Sigmoid colon (tissue), 6 donors: ENCODE measurements at regions not wholly inside any gene's neighbourhood (a gene's known extent, or its start where the extent isn't known, plus 50 kb on each side); places are given as distances from the start of the nearest gene placed in this dataset.
A peak's percentile ranks its signal among the peaks of the same experiment; 100 is the strongest.

Experiments used
- DNase-seq: peaks from one replicate; pipeline ENCODE4 v3.0.0-alpha.2; 2019
- H3K27ac ChIP-seq, 4 donors: fragments of 200-600 bp; sonication (generic); one replicate each; pipeline ENCODE4 v1.5.1; 2016 to 2019; ENCODE audit warnings: mild to moderate bottlenecking in 1 of 4
- H3K27me3 ChIP-seq, 3 donors: fragments of 200-600 bp; sonication (generic); one replicate each; pipeline ENCODE4 v1.5.1; 2019; ENCODE audit warnings: mild to moderate bottlenecking in 1 of 3
- H3K36me3 ChIP-seq, 4 donors: fragments of 200-600 bp; sonication (generic); one replicate each; pipeline ENCODE4 v1.5.1; 2016 to 2019
- H3K4me1 ChIP-seq, 4 donors: fragments of 200-600 bp; sonication (generic); one replicate each; pipeline ENCODE4 v1.5.1; 2017 to 2019
- H3K4me3 ChIP-seq, 4 donors: fragments of 200-600 bp; sonication (generic); one replicate each; pipeline ENCODE4 v1.5.1; 2017 to 2019; ENCODE audit warnings: mild to moderate bottlenecking in 2 of 4, moderate library complexity in 1 of 4
- H3K9me3 ChIP-seq, 4 donors: fragments of 200-600 bp in 3 of 4; sonication (generic) in 3 of 4; one replicate each; pipeline versions ENCODE4 v1.5.1 to v1.6.1; 2013 to 2019
- EP300 ChIP-seq, 4 donors: sonication (generic); formaldehyde crosslinking; IDR thresholded peaks; one replicate each; pipeline ENCODE4 v1.6.1; 2017; ENCODE audit warnings: antibody characterized with exemption in 4 of 4
- POLR2A ChIP-seq, 2 donors: fragments of 450-650 bp; IDR thresholded peaks; one replicate each; pipeline ENCODE4 v1.6.1; 2016; ENCODE audit warnings: antibody characterized with exemption in 2 of 2, mild to moderate bottlenecking in 2 of 2, moderate library complexity in 2 of 2
- POLR2AphosphoS5 ChIP-seq, 4 donors: sonication (generic); formaldehyde crosslinking; IDR thresholded peaks; one replicate each; pipeline ENCODE4 v1.6.1; 2017; ENCODE audit warnings: antibody characterized with exemption in 4 of 4
- WGBS, 2 donors: extraction: QIAGEN DNeasy Blood & Tissue Kit; methylation state at CpG; one replicate each; pipeline ENCODE4 v1.1.7; 2013; 5-methylcytosine and 5-hydroxymethylcytosine counted together
- intact Hi-C: fragments of 100-400 bp; cut with DNase I; formaldehyde crosslinking; loops from one replicate; pipeline ENCODE4 v1.15.1; 2023
- TF ChIP-seq, protein P1 (sequence below), 4 experiments: fragments of 450-650 bp in 3 of 4; fragments of 200-600 bp in 1 of 4; IDR thresholded peaks; one replicate each; pipeline ENCODE4 v1.5.1; 2016 to 2019; ENCODE audit warnings: antibody characterized with exemption in 4 of 4, mild to moderate bottlenecking in 3 of 4, moderate library complexity in 2 of 4
- donor health status: healthy with polysubstance abuse.
- donor health status: healthy.

DNA sequence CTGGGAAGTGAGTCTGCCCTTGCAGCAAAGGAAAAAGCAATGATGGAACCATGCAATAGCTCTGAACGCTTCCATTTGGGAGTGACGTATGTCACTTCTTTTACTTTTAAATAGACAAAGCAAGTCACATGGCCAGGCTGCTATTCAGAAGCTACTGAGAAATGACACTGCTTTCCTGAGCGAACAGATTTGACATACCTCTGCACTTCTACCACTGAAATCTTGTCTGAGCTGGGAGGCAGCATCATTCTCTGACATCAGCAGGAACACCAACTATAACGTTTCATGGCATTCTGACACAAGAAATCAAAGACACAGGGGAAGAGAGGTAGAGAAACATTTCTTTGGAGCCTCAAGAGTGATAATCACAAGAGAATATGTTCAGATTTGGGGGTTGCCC is 271.1 kb downstream of the SNX13 start:
- Histone ChIP-seq H3K27me3 (no peaks in the 10 kb centered on the region), H3K27ac (no peak overlapping the region), H3K36me3 (no peaks in the 10 kb centered on the region), H3K4me3 (no peak overlapping the region), H3K9me3 (no peaks in the 10 kb centered on the region), H3K4me1 (no peaks in the 10 kb centered on the region)
- TF ChIP-seq POLR2A (IDR thresholded peaks at IDR 0.05) = no peak
- TF ChIP-seq, protein P1, sequence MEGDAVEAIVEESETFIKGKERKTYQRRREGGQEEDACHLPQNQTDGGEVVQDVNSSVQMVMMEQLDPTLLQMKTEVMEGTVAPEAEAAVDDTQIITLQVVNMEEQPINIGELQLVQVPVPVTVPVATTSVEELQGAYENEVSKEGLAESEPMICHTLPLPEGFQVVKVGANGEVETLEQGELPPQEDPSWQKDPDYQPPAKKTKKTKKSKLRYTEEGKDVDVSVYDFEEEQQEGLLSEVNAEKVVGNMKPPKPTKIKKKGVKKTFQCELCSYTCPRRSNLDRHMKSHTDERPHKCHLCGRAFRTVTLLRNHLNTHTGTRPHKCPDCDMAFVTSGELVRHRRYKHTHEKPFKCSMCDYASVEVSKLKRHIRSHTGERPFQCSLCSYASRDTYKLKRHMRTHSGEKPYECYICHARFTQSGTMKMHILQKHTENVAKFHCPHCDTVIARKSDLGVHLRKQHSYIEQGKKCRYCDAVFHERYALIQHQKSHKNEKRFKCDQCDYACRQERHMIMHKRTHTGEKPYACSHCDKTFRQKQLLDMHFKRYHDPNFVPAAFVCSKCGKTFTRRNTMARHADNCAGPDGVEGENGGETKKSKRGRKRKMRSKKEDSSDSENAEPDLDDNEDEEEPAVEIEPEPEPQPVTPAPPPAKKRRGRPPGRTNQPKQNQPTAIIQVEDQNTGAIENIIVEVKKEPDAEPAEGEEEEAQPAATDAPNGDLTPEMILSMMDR (IDR thresholded peaks at IDR 0.05) = no peak
- TF ChIP-seq EP300 (IDR thresholded peaks at IDR 0.05) = no peak
- no peak for TF ChIP-seq POLR2AphosphoS5 (IDR thresholded peaks at IDR 0.05)
- no peak for DNase-seq
- 91 to 94% methylated on average over 4 of the region's 4 CpGs for WGBS, 2 donors
- intact Hi-C loops = no loop called here

DNA sequence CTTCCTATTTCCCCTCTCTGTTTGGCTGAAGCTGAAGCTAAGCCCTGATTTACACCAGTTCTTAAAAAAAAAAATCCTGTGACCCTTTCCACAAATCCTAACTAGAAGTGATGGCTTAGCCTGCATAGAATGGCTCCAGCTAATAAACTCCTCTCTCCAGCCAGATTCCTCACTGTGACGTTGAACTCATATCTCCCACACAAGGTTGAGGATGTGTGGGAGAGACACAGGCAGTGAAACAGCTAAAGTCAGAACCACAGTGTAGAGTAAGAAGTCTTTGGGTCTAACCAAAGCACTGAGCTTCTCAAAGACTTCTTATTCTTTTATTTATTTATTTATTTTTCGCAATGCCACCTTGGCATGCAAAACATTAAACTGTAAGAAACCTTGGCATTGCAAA is 268.3 kb downstream of the SNX13 start:
- DNase-seq = no peak
- no peak for TF ChIP-seq POLR2AphosphoS5 (IDR thresholded peaks at IDR 0.05)
- TF ChIP-seq, protein P1 (IDR thresholded peaks at IDR 0.05) = no peak
- no peak for TF ChIP-seq EP300 (IDR thresholded peaks at IDR 0.05)
- no peak for TF ChIP-seq POLR2A (IDR thresholded peaks at IDR 0.05)
- Histone ChIP-seq H3K27me3 (no peaks in the 10 kb centered on the region), H3K4me1 (no peaks in the 10 kb centered on the region), H3K4me3 (no peak overlapping the region), H3K9me3 (no peaks in the 10 kb centered on the region), H3K36me3 (no peaks in the 10 kb centered on the region), H3K27ac (no peak overlapping the region)
- intact Hi-C loops = no loop called here
- WGBS, 2 donors = 92 to 94% methylated on average over 2 of the region's 2 CpGs

DNA sequence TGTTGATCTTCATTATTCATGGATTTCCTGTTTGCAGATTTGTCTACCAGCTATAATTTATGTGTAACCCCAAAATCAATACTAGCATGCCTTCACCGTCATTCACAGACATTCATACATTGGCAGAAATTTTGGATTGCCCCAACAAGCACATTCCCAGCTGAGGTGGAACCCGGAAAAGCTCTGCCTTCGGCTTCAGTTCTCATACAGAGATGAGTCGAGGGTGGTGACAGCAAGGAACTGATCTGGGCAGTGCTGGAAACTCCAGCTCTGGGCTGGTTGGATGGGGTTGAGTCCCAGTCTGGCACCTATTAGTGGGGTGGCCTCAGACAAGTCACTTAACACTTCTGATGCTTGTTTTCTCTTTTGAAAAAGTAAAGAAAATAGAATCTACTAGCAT is 267.5 kb downstream of the SNX13 start:
- no peaks in the 10 kb centered on the region for H3K27me3 ChIP-seq
- H3K4me3 ChIP-seq = no peak overlapping the region
- H3K4me1 ChIP-seq = no peaks in the 10 kb centered on the region
- no peaks in the 10 kb centered on the region for H3K36me3 ChIP-seq
- intact Hi-C loops = no loop called here
- DNase-seq = no peak
- WGBS, 2 donors = 95% methylated on average over 4 of the region's 4 CpGs
- TF ChIP-seq POLR2A (IDR thresholded peaks at IDR 0.05) (no peak), POLR2AphosphoS5 (IDR thresholded peaks at IDR 0.05) (no peak), EP300 (IDR thresholded peaks at IDR 0.05) (no peak)
- TF ChIP-seq, protein P1 (IDR thresholded peaks at IDR 0.05) = no peak
- no peaks in the 10 kb centered on the region for H3K9me3 ChIP-seq
- H3K27ac ChIP-seq = no peak overlapping the region

DNA sequence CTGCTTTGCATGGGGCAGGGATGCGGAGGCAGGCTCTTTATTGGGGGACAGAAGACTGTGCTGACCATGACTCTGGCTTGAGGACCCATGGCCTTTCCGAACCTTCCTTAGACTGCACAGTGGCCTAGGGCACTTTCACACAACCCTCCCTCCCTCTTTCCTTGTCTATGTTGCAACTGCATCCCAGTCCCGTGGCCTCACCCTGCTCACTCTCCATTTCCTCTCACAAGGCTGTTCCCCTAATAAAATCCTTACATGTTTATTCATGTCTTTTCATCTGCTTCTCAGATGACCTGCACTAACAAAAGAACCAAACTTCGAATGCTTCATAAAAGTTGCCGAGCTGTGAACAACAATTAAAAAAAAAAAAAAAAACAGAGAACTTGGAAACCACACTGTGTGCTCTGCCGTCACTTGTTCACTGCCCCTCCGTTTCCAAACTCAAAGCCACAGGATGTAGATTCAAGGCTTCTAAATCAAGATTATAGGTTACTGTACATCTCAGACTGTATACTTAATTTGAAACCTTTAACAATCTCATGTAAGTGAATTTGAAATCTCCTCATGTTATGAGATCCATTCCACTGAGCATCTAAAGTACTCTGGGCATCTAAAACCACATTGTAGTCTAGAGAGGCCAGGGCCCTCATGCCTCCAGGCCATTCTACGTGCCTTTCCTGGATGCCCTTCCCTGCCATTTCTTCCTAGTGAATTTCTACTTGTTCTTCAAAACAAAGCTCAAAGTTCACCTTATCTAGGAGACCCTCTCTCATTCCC is 265.9 kb downstream of the SNX13 start:
- 66 to 74% methylated on average over 8 of the region's 8 CpGs for WGBS, 2 donors
- peak; percentile 62 for DNase-seq
- TF ChIP-seq POLR2A (IDR thresholded peaks at IDR 0.05) (no peak), EP300 (IDR thresholded peaks at IDR 0.05) (no peak), POLR2AphosphoS5 (IDR thresholded peaks at IDR 0.05) (no peak)
- TF ChIP-seq, protein P1 (IDR thresholded peaks at IDR 0.05) = no peak
- no peaks in the 10 kb centered on the region for H3K27me3 ChIP-seq
- intact Hi-C loops = no loop called here
- peaks cover 0 to 4% (median under 1%) of the 10 kb centered on the region in 4 donors for H3K4me1 ChIP-seq
- H3K4me3 ChIP-seq = no peak overlapping the region
- H3K9me3 ChIP-seq = no peaks in the 10 kb centered on the region
- no peak overlapping the region for H3K27ac ChIP-seq
- H3K36me3 ChIP-seq = no peaks in the 10 kb centered on the region
